ENCODE measurements at regions not wholly inside any gene's neighbourhood (a gene's known extent, or its start where the extent isn't known, plus 50 kb on each side); places are given as distances from the start of the nearest gene placed in this dataset.

GRCh38 chr11:45096636-45097035, 49.8 kb upstream of the PRDM11 start:
- H3K4me3 ChIP-seq (ENCODE audit: low read length) = no peak overlapping the region
- no peak overlapping the region for H3K9ac ChIP-seq (ENCODE audit: low read length)
- no peaks in the 10 kb centered on the region for H3K9me3 ChIP-seq (ENCODE audit: control insufficient read depth, low read length)
- H3K36me3 ChIP-seq (ENCODE audit: control insufficient read depth, insufficient read depth, low read length) = no peaks in the 10 kb centered on the region
- H3K4me1 ChIP-seq (ENCODE audit: control insufficient read depth, insufficient read depth, low read length) = no peaks in the 10 kb centered on the region
- peaks cover 5% of the 10 kb centered on the region for H3K27me3 ChIP-seq (ENCODE audit: control insufficient read depth, insufficient read depth, low read length)
